ENCODE measurements at regions not wholly inside any gene's neighbourhood (a gene's known extent, or its start where the extent isn't known, plus 50 kb on each side); places are given as distances from the start of the nearest gene placed in this dataset.

- Mint-ChIP-seq H3K4me1 (ENCODE audit: low read depth) (no peaks in the 10 kb centered on the region), H3K9me3 (peaks cover 7% of the 10 kb centered on the region), H3K27ac (no peak overlapping the region), H3K4me3 (no peak overlapping the region), H3K36me3 (ENCODE audit: low read depth) (no peaks in the 10 kb centered on the region), H3K27me3 (no peaks in the 10 kb centered on the region)
- ChIA-PET POLR2A (no interaction called here), CTCF (no interaction called here)
- ATAC-seq (no peak), DNase-seq (no peak)
- intact Hi-C loops (cut with micrococcal nuclease), result no loop called here
- TF ChIP-seq, protein P1, sequence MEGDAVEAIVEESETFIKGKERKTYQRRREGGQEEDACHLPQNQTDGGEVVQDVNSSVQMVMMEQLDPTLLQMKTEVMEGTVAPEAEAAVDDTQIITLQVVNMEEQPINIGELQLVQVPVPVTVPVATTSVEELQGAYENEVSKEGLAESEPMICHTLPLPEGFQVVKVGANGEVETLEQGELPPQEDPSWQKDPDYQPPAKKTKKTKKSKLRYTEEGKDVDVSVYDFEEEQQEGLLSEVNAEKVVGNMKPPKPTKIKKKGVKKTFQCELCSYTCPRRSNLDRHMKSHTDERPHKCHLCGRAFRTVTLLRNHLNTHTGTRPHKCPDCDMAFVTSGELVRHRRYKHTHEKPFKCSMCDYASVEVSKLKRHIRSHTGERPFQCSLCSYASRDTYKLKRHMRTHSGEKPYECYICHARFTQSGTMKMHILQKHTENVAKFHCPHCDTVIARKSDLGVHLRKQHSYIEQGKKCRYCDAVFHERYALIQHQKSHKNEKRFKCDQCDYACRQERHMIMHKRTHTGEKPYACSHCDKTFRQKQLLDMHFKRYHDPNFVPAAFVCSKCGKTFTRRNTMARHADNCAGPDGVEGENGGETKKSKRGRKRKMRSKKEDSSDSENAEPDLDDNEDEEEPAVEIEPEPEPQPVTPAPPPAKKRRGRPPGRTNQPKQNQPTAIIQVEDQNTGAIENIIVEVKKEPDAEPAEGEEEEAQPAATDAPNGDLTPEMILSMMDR (IDR thresholded peaks at IDR 0.05), result no peak
Observed at GRCh38 chr5:166899343-166899742, 1392.1 kb upstream of the WWC1 start.

DNA sequence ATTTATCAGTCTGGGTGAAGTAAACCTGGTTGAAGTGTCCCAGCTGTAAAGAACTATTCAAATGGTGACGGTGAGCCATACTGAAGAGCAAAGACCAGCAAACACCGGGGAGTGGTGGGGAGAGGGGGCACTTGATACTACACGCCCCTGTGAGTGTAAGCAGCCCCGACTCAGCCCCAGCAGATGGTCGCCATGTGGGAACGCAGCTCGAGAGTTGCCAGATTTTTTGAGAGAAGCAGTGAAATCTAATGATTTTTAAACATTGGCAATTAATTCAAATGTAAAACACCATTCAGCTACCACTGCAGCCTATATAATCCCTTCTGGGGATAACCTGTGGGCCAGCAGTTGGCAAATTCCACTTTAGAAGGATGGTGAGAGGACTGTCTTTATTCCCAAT lies 1386.9 kb upstream of the WWC1 start:
- Mint-ChIP-seq H3K36me3 (ENCODE audit: low read depth) (no peaks in the 10 kb centered on the region), H3K9me3 (peaks cover 6% of the 10 kb centered on the region), H3K27me3 (no peaks in the 10 kb centered on the region), H3K27ac (no peak overlapping the region), H3K4me1 (ENCODE audit: low read depth) (no peaks in the 10 kb centered on the region), H3K4me3 (no peak overlapping the region)
- ChIA-PET POLR2A (no interaction called here), CTCF (no interaction called here)
- TF ChIP-seq, protein P1 (IDR thresholded peaks at IDR 0.05), result no peak
- ATAC-seq (no peak), DNase-seq (no peak)
- intact Hi-C loops (cut with micrococcal nuclease), result no loop called here

- TF ChIP-seq, protein P1 (IDR thresholded peaks at IDR 0.05), result no peak
- ChIA-PET POLR2A (no interaction called here), CTCF (no interaction called here)
- no peak for DNase-seq
- no peak for ATAC-seq
- Mint-ChIP-seq H3K27ac (no peak overlapping the region), H3K4me3 (no peak overlapping the region), H3K27me3 (no peaks in the 10 kb centered on the region), H3K4me1 (ENCODE audit: low read depth) (no peaks in the 10 kb centered on the region), H3K9me3 (peaks cover 5% of the 10 kb centered on the region), H3K36me3 (ENCODE audit: low read depth) (no peaks in the 10 kb centered on the region)
- intact Hi-C loops (cut with micrococcal nuclease), result no loop called here
Observed at GRCh38 chr5:166906991-166907713, 1384.3 kb upstream of the WWC1 start.

DNA sequence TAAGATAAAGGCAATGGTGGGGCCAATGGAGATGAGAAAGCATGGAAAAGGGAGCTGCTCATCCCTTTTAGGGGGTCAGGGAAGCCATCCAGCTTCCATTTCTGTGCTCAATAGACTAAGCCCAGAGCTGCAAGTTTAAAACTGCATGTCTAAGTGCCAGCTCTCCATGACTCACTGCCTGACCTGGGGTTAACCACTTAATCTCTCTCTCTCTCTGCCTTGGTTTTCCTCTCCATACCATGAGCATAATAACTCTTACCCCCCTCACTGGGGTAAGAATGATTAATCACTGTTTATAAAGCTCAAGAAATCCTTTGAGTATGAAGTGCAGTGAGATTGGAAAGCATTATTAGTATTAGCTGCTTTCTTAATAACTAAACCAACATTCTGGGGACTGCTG lies 1382.4 kb upstream of the WWC1 start:
- Mint-ChIP-seq H3K27me3 (no peaks in the 10 kb centered on the region), H3K27ac (no peak overlapping the region), H3K4me1 (ENCODE audit: low read depth) (no peaks in the 10 kb centered on the region), H3K9me3 (peaks cover 5% of the 10 kb centered on the region), H3K4me3 (no peak overlapping the region), H3K36me3 (ENCODE audit: low read depth) (no peaks in the 10 kb centered on the region)
- TF ChIP-seq, protein P1 (IDR thresholded peaks at IDR 0.05), result no peak
- DNase-seq (no peak), ATAC-seq (no peak)
- ChIA-PET POLR2A (no interaction called here), CTCF (no interaction called here)
- intact Hi-C loops (cut with micrococcal nuclease), result no loop called here

DNA sequence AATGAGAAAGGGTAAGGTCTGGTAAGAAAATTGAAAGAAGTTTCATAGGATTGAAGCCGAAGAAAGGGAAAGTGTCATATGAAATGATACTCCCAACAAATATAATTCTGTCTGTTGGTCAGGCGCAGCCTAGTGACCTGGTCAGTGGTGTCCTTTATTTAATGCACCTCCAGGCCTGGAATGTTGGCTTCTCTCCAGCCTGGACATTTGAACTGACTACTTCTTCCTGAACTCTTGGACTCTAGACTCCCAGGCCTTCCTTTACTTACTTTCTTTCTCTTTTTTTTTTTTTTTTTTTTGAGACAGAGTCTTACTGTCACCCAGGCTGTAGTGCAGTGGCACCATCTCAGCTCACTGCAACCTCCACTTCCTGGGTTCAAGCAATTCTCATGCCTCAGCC lies 1381.5 kb upstream of the WWC1 start:
- CTCF ChIA-PET, result no interaction called here
- Mint-ChIP-seq H3K4me1 (ENCODE audit: low read depth) (no peaks in the 10 kb centered on the region), H3K9me3 (peaks cover 1% of the 10 kb centered on the region), H3K4me3 (no peak overlapping the region), H3K27me3 (no peaks in the 10 kb centered on the region), H3K36me3 (ENCODE audit: low read depth) (no peaks in the 10 kb centered on the region), H3K27ac (no peak overlapping the region)
- TF ChIP-seq, protein P1 (IDR thresholded peaks at IDR 0.05), result no peak
- intact Hi-C loops (cut with micrococcal nuclease), result no loop called here
- DNase-seq (no peak), ATAC-seq (no peak)
- POLR2A ChIA-PET, result no interaction called here

Measured in activated CD8-positive, alpha-beta T cell treated with anti-CD3 and anti-CD28 coated beads for 36 hours (primary cell).